NAMALWA (cell line): ENCODE measurements at regions not wholly inside any gene's neighbourhood (a gene's known extent, or its start where the extent isn't known, plus 50 kb on each side); places are given as distances from the start of the nearest gene placed in this dataset.
"Not testable (repeated sequence)": the region's sequence is repeated elsewhere in the genome, so short reads cannot be mapped to it uniquely, and the experiment has no call there.

Experiments
- DNase-seq: peaks from one replicate; pipeline ENCODE4 v3.0.0-alpha.2; 2015; ENCODE audit warnings: low spot score

DNA sequence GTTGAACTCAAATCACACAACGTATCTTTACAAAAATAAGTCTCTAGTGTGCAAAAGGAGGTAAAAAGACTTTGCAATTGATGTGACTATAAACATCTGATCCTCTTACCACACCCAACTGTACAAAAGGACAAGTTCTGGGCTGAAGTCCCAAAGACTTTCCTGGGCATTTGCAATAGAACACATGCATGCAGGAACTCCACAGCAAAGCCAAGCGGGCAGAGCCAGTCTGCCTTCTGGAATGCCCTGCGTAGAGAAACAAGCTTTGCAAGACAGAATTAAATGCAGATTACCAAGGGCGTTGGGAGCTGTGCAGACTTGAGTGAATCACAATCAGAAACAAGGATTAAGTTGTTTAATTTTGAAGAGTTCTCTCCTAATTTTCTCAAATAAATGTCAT lies 208.4 kb upstream of the ZNF521 start:
- DNase-seq: no peak

- DNase-seq: no peak
Measured at GRCh38 chr18:25557011-25557410, 205.0 kb upstream of the ZNF521 start.

GRCh38 chr18:25553631-25554263 lies 201.8 kb upstream of the ZNF521 start:
- DNase-seq: no peak

GRCh38 chr18:25544546-25545287 lies 192.8 kb upstream of the ZNF521 start:
- no peak for DNase-seq

DNA sequence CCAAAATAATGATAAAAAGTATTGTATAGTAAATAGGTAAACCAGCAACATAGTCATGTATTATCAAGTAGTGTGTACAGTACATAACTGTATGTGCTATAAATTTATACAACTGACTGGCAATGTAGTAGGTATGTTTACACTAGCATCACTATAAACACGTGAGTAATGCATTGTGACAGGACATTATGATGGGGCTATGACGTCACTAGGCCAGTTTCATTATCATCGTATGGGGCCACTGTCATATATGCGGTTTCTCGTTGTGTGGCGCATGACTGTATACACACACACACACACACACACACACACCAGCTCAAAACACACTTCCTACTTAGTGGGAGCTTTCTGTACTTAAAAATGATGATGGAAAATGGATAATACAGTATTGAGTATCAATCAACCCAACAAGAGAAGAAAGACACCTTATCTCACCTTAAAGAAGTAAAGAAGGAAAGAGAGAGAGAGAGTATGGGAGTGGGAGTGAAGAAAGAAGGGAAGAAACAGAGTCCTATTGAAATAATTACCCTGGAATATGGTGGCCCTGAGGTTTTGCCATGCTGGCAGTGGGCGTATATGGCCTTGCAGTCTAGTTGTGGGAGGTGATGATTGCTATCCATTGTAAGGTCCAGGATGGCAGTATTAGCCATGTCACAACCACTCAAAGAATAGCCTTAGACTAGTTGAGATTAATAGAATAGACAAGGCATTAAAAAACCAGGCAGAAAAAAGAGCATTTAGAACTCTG lies 186.4 kb upstream of the ZNF521 start:
- DNase-seq: no peak

DNA sequence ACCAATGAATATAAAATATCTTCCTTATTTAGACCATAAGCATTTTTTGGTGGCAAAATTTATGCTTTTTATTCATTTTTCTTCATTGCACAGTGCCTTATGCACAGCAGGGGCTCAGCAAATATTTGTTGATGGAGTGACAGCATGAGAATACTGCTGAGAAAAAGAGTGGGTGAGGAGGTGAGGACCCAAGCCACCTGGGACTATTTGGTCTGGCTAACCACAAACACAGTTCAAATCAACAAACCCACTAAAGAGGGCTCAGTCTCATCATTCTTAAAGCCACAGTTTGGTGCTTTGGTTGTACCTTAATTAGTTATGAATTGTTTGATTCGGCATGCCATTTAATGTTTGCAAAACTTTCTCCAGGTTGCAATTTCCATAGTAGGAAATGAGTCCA lies 183.5 kb upstream of the ZNF521 start:
- DNase-seq: no peak

GRCh38 chr18:25534401-25534800 lies 182.4 kb upstream of the ZNF521 start:
- DNase-seq: no peak

DNA sequence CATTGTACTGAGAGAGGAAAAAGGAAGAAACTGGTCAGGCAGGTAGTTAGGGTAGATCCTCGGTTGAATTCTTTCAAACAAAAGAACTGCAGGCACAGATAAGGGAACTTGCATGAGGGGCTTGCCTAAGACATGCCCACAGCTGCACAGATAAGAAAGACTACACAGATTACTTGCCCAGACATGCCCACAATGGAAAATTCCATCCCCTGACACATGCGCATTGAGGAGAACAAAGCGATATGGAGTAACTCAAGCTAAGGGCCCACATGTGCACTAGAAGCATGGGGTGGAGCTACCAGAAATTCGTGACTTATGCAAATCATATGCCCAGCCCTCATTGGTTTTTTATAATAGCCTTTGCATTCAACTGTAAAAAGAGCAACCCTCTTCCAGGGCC lies 181.3 kb upstream of the ZNF521 start:
- peak; percentile 41 for DNase-seq

GRCh38 chr18:25531207-25531606 lies 179.2 kb upstream of the ZNF521 start:
- no peak for DNase-seq

DNA sequence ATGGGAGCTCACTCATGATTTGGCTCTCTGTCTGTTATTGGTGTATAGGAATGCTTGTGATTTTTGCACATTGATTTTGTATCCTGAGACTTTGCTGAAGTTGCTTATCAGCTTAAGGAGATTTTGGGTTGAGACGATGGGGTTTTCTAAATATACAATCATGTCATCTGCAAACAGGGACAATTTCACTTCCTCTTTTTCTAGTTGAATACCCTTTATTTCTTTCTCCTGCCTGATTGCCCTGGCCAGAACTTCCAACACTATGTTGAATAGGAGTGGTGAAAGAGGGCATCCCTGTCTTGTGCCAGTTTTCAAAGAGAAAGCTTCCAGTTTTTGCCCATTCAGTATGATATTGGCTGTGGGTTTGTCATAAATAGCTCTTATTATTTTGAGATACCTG lies 173.8 kb upstream of the ZNF521 start:
- not testable (repeated sequence) for DNase-seq

- peak; percentile 75 for DNase-seq
Measured at GRCh38 chr18:25518716-25519053, 166.7 kb upstream of the ZNF521 start.

DNA sequence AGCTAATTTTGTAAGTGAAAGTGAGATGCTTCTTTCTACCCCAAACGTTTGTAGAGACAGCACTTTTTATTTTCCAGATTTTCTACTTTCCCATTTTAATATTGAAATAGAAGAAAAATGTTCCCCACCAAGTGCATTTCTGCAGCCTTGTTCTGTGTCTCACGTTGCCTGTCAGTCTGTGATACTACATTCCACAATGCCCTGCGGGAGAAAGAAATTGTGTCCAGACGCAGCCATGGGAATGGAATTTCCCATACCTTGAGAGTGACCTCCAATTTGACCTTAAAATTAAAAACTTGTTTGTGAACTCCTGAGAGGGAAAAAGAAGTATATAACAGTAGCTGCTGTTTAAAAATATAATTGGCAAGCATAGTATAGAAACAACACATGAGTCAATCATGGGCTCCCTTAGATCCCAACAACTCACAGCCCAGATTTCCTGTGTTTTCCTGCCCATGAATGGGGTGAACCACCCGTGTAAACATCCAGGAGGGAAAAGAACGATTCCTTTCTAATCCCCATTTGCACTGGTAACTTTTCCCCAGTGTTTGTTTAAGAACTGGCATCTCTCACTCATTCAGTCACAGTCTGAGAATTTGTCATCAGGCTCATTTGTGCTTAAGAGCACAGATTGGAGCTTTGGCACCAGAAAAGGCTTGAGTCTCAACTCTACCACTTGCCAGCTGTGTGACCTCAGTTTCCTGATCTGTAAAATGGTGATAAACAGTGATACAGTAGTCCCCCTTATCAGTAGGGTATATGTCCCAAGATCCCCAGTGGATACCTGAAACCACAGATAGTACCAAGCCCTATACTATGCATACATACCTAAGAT lies 166.1 kb upstream of the ZNF521 start:
- no peak for DNase-seq

- no peak for DNase-seq
Measured at GRCh38 chr18:25516747-25517498, 165.0 kb upstream of the ZNF521 start.

- peak; percentile 24 for DNase-seq
Measured at GRCh38 chr18:25516121-25516520, 164.2 kb upstream of the ZNF521 start.

DNA sequence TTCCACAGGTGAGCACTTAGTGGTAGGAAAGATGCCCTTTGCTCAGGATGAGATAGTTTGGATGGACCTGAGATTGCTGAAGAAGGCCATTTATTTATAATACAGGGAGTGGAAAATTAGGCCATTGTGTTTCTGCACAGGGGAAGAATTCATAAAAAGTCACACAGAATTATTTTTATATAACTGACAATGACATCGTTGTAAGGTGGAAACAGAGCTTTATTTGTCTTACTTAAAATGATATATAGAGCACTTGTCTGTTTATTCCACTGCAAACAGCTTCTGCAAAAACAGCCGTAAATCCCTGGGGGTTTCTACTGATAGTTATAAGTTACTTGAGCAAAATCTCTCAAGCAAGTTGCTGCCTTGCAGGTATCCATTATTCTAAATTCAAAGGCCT lies 158.1 kb upstream of the ZNF521 start:
- DNase-seq: no peak

GRCh38 chr18:25503567-25504081 lies 151.7 kb upstream of the ZNF521 start:
- DNase-seq: no peak

GRCh38 chr18:25497151-25497794 lies 145.3 kb upstream of the ZNF521 start:
- no peak for DNase-seq

GRCh38 chr18:25496544-25496943 lies 144.6 kb upstream of the ZNF521 start:
- DNase-seq: no peak

DNA sequence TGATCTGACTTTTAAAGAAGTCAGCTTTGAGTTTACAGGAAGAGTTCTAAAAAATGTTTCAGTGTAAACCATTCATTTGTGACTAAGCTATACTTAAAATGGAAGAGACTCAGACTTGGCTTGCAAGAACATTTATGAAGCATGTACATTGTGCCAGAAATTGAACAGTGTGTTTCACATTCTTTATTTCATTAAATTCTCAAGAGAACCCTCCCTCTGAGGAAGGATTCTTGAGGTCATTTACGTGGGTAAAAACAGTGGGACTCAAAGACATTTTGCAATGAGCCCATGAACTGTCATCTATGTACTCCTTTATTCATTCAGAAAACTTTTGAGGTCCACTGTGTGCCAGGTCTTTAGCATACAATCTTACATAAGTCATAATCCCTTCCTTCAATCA lies 143.6 kb upstream of the ZNF521 start:
- no peak for DNase-seq

- no peak for DNase-seq
Measured at GRCh38 chr18:25494888-25495287, 142.9 kb upstream of the ZNF521 start.

DNA sequence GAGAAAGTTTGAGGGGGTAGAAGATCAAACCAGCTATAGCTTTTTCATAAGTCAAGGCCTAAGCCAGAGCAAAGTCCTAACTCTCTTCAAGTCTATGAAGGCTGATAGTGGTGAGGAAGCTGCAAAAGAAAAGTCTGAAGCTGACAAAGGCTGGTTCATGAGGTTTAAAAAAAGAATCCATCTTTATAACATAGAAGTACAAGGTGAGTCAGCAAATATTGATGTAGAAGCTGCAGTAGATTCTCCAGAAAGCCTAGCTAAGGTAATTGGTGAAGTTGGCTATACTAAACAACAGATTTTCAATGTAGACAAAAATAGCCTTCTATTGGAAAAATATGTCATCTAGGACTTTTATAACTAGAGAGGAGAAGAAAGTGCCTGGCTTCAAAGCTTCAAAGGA lies 141.4 kb upstream of the ZNF521 start:
- DNase-seq: no peak
